ENCODE measurements at regions not wholly inside any gene's neighbourhood (a gene's known extent, or its start where the extent isn't known, plus 50 kb on each side); places are given as distances from the start of the nearest gene placed in this dataset.

GRCh38 chr4:128463006-128463405, 175.4 kb upstream of the PGRMC2 start:
- ChIA-PET POLR2A (no interaction called here), CTCF (interaction anchor here (1.0 to 1.6 kb wide), 3 partner anchors 8 to 271 kb away, joined by 3 to 5 read pairs (median 5); no protein-coding TSS in a partner anchor)
- Histone ChIP-seq H3K4me3 (ENCODE audit: low read depth, low read length) (no peak overlapping the region), H3K4me1 (ENCODE audit: control insufficient read depth, insufficient read depth, low read length) (no peaks in the 10 kb centered on the region), H3K36me3 (ENCODE audit: control insufficient read depth in 2 of 2, insufficient read depth in 1 of 2, low read length in 2 of 2) (no peaks in the 10 kb centered on the region), H3K27ac (ENCODE audit: extremely low read depth, low read depth, low read length) (no peak overlapping the region), H3K9me3 (ENCODE audit: control insufficient read depth, insufficient read depth, low read depth, low read length) (no peaks in the 10 kb centered on the region)
- TF ChIP-seq, protein P1, sequence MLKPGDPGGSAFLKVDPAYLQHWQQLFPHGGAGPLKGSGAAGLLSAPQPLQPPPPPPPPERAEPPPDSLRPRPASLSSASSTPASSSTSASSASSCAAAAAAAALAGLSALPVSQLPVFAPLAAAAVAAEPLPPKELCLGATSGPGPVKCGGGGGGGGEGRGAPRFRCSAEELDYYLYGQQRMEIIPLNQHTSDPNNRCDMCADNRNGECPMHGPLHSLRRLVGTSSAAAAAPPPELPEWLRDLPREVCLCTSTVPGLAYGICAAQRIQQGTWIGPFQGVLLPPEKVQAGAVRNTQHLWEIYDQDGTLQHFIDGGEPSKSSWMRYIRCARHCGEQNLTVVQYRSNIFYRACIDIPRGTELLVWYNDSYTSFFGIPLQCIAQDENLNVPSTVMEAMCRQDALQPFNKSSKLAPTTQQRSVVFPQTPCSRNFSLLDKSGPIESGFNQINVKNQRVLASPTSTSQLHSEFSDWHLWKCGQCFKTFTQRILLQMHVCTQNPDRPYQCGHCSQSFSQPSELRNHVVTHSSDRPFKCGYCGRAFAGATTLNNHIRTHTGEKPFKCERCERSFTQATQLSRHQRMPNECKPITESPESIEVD (tag by site-specific recombination; IDR thresholded peaks at IDR 0.05): no peak
- TF ChIP-seq ZNF146 (tag by site-specific recombination; IDR thresholded peaks at IDR 0.05) (no peak), KLF16 (tag by site-specific recombination; IDR thresholded peaks at IDR 0.05) (no peak), MEIS1 (CRISPR knock-in tag; IDR thresholded peaks at IDR 0.05; ENCODE audit: borderline replicate concordance) (no peak), PRDM4 (tag by site-specific recombination; IDR thresholded peaks at IDR 0.05) (no peak), ZNF37A (tag by site-specific recombination; IDR thresholded peaks at IDR 0.05) (no peak), ZNF76 (tag by site-specific recombination; IDR thresholded peaks at IDR 0.05; ENCODE audit: borderline replicate concordance, low read depth) (no peak), ZNF404 (tag by site-specific recombination; IDR thresholded peaks at IDR 0.05) (no peak), GLIS2 (tag by site-specific recombination; IDR thresholded peaks at IDR 0.05) (no peak), ZNF280D (tag by site-specific recombination; IDR thresholded peaks at IDR 0.05) (no peak), TRIM28 (IDR thresholded peaks at IDR 0.05; ENCODE audit: borderline replicate concordance, low read length) (no peak), KLF9 (tag by site-specific recombination; IDR thresholded peaks at IDR 0.05; ENCODE audit: low read depth) (no peak)
- TF ChIP-seq, protein P2, sequence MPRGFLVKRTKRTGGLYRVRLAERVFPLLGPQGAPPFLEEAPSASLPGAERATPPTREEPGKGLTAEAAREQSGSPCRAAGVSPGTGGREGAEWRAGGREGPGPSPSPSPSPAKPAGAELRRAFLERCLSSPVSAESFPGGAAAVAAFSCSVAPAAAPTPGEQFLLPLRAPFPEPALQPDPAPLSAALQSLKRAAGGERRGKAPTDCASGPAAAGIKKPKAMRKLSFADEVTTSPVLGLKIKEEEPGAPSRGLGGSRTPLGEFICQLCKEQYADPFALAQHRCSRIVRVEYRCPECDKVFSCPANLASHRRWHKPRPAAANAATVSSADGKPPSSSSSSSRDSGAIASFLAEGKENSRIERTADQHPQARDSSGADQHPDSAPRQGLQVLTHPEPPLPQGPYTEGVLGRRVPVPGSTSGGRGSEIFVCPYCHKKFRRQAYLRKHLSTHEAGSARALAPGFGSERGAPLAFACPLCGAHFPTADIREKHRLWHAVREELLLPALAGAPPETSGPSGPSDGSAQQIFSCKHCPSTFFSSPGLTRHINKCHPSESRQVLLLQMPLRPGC (tag by site-specific recombination; IDR thresholded peaks at IDR 0.05): no peak

GRCh38 chr4:128462103-128462783, 174.6 kb upstream of the PGRMC2 start:
- Histone ChIP-seq H3K4me1 (ENCODE audit: control insufficient read depth, insufficient read depth, low read length) (no peaks in the 10 kb centered on the region), H3K4me3 (ENCODE audit: low read depth, low read length) (no peak overlapping the region)
- POLR2A ChIA-PET: no interaction called here

More at GRCh38 chr4:128462103-128462783, 174.6 kb upstream of the PGRMC2 start:
- Histone ChIP-seq H3K27ac (ENCODE audit: extremely low read depth, low read depth, low read length) (no peak overlapping the region), H3K9me3 (ENCODE audit: control insufficient read depth, insufficient read depth, low read depth, low read length) (no peaks in the 10 kb centered on the region), H3K36me3 (ENCODE audit: control insufficient read depth in 2 of 2, insufficient read depth in 1 of 2, low read length in 2 of 2) (no peaks in the 10 kb centered on the region)
- TF ChIP-seq GLIS1 (tag by site-specific recombination; IDR thresholded peaks at IDR 0.05) (peak; percentile 67), ZSCAN4 (tag by site-specific recombination; IDR thresholded peaks at IDR 0.05) (no peak)
- CTCF ChIA-PET: interaction anchor here (0.8 to 1.6 kb wide), 5 partner anchors 8 to 271 kb away, joined by 3 to 5 read pairs (median 4); no protein-coding TSS in a partner anchor

All from HEK293 (cell line).